Astrocyte of the spinal cord (primary cell): ENCODE measurements at regions not wholly inside any gene's neighbourhood (a gene's known extent, or its start where the extent isn't known, plus 50 kb on each side); places are given as distances from the start of the nearest gene placed in this dataset.
"Not testable (repeated sequence)": the region's sequence is repeated elsewhere in the genome, so short reads cannot be mapped to it uniquely, and the experiment has no call there.

ENCODE experiments used
- DNase-seq: peaks from one replicate; pipeline ENCODE4 v3.0.0; 2011; ENCODE audit warnings: low read depth, low spot score
- H3K4me3 ChIP-seq: 2 replicates; pipeline ENCODE4 v1.5.1; 2011; ENCODE audit warnings: low read depth, mild to moderate bottlenecking, low read length, moderate library complexity
- CTCF ChIP-seq: IDR thresholded peaks from 2 replicates; pipeline ENCODE4 v1.5.1; 2012; ENCODE audit warnings: low read depth, mild to moderate bottlenecking, low read length, inconsistent platforms
- in situ Hi-C: cut with HindIII; loops from 2 replicates; pipeline ENCODE4 v1.10.0; 2017; ENCODE audit warnings: low sequenced_read_pairs

GRCh38 chrX:115972717-115973116 lies 197.8 kb upstream of the AGTR2 start:
- in situ Hi-C loops: no loop called here
- no peak for TF ChIP-seq CTCF
- H3K4me3 ChIP-seq: no peak overlapping the region
- DNase-seq: no peak

GRCh38 chrX:115978068-115978467 lies 192.5 kb upstream of the AGTR2 start:
- DNase-seq: no peak
- in situ Hi-C loops: no loop called here
- H3K4me3 ChIP-seq: no peak overlapping the region
- no peak for TF ChIP-seq CTCF

- DNase-seq, in situ Hi-C loops, H3K4me3 ChIP-seq: not testable (repeated sequence)
These were observed 187.4 kb upstream of the AGTR2 start for GRCh38 chrX:115983148-115983547.

- in situ Hi-C loops, DNase-seq, H3K4me3 ChIP-seq: not testable (repeated sequence)
These were observed 183.1 kb upstream of the AGTR2 start for GRCh38 chrX:115987464-115987863.

- in situ Hi-C loops: no loop called here
- no peak overlapping the region for H3K4me3 ChIP-seq
- TF ChIP-seq CTCF: peak; percentile 20
- DNase-seq: no peak
These were observed 181.7 kb upstream of the AGTR2 start for GRCh38 chrX:115988825-115989224.

- no peak overlapping the region for H3K4me3 ChIP-seq
- no peak for DNase-seq
- no peak for TF ChIP-seq CTCF
- in situ Hi-C loops: no loop called here
These were observed 180.9 kb upstream of the AGTR2 start for GRCh38 chrX:115989686-115990085.

GRCh38 chrX:116009346-116009745 lies 161.2 kb upstream of the AGTR2 start:
- H3K4me3 ChIP-seq: no peak overlapping the region
- no peak for TF ChIP-seq CTCF
- in situ Hi-C loops: no loop called here
- DNase-seq: no peak
